Fibroblast of gingiva (primary cell): ENCODE measurements at regions not wholly inside any gene's neighbourhood (a gene's known extent, or its start where the extent isn't known, plus 50 kb on each side); places are given as distances from the start of the nearest gene placed in this dataset.

Experiments used
- DNase-seq: peaks from one replicate; pipeline ENCODE4 v3.0.0-alpha.2; 2011; ENCODE audit warnings: low read depth

DNA sequence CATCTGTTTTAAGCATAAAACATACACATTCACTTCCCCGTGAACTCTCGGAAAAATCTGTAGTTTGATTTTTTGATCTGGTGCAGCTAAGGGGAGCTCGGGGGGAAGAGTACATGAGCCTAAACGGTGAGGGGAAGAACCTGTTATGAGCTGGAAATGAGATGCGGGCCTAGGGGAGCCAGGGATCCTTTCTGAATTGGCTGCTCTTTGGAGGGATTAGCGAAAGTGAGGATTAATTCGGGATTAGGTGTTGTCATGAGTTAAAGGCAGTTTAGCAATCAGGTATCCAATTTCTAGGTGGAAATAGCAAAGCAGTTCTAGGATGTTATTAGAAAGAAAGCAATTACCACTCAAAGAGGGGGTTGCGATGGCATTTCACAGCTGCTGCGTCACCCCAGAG, 51.1 kb upstream of the ADARB2 start:
- no peak for DNase-seq
